CD4-positive, alpha-beta T cell (primary cell): ENCODE measurements at regions not wholly inside any gene's neighbourhood (a gene's known extent, or its start where the extent isn't known, plus 50 kb on each side); places are given as distances from the start of the nearest gene placed in this dataset.

Experiments
- ATAC-seq: fragments of 200-7000 bp; cut with Tn5 transposase; one replicate; pipeline ENCODE4 v1.10.0; 2022; ENCODE audit warnings: mild to moderate bottlenecking; ENCODE audit not compliant: poor library complexity
- CTCF ChIA-PET: fragments of 350-600 bp; sonication (Branson Sonifier 250); formaldehyde crosslinking; loops from one replicate; lab custom pipeline; 2021; ENCODE audit warnings: antibody characterized with exemption, inconsistent platforms; lab: Charles Lee
- POLR2A ChIA-PET: fragments of 350-600 bp; sonication (Branson Sonifier 250); formaldehyde crosslinking; loops from one replicate; lab custom pipeline; 2021; ENCODE audit warnings: antibody characterized with exemption, inconsistent platforms; lab: Charles Lee
- DNase-seq, 14 experiments: peaks; one replicate each; pipeline ENCODE4 v3.0.0-alpha.2; 2013 to 2020; ENCODE audit warnings: mixed read lengths in 2 of 14
- H3K27ac ChIP-seq, 2 donors: one replicate each; pipeline versions ENCODE4 v1.5.1 to v1.7.0; 2013; ENCODE audit warnings: low read length in 2 of 2, low read depth in 1 of 2, mild to moderate bottlenecking in 1 of 2
- H3K27me3 ChIP-seq, 2 experiments: 1 replicate in 1 of 2; 2 replicates in 1 of 2; pipeline versions ENCODE4 v1.6.1 to v1.7.0; 2013; ENCODE audit warnings: low read length in 2 of 2, control low read depth in 1 of 2, mild to moderate bottlenecking in 1 of 2, moderate library complexity in 1 of 2; ENCODE audit not compliant: insufficient read depth in 2 of 2, control insufficient read depth in 1 of 2
- H3K36me3 ChIP-seq: one replicate; pipeline ENCODE4 v1.6.1; 2013; ENCODE audit warnings: low read length, control low read depth; ENCODE audit not compliant: insufficient read depth
- H3K4me1 ChIP-seq: one replicate; pipeline ENCODE4 v1.6.1; 2013; ENCODE audit warnings: low read length, control low read depth; ENCODE audit not compliant: insufficient read depth
- H3K4me3 ChIP-seq: one replicate; pipeline ENCODE4 v1.5.1; 2013; ENCODE audit warnings: mild to moderate bottlenecking, low read length, moderate library complexity
- H3K9me3 ChIP-seq, 2 experiments: 1 replicate in 1 of 2; 2 replicates in 1 of 2; pipeline versions ENCODE4 v1.6.1 to v1.7.0; 2013; ENCODE audit warnings: low read length in 2 of 2, mild to moderate bottlenecking in 2 of 2, control low read depth in 1 of 2, moderate library complexity in 1 of 2; ENCODE audit not compliant: control insufficient read depth in 1 of 2, insufficient read depth in 1 of 2
- H3K27ac Mint-ChIP-seq: one replicate; pipeline ENCODE4 v1.8.0; 2020; ENCODE audit warnings: mixed read lengths
- H3K27me3 Mint-ChIP-seq: one replicate; pipeline ENCODE4 v1.8.0; 2021; ENCODE audit warnings: mixed read lengths
- H3K36me3 Mint-ChIP-seq: one replicate; pipeline ENCODE4 v1.8.0; 2021; ENCODE audit warnings: low read depth, mixed read lengths
- H3K4me1 Mint-ChIP-seq: one replicate; pipeline ENCODE4 v1.8.0; 2021; ENCODE audit warnings: low read depth, mixed read lengths
- H3K4me3 Mint-ChIP-seq: one replicate; pipeline ENCODE4 v1.8.0; 2020; ENCODE audit warnings: mild to moderate bottlenecking, mixed read lengths
- H3K9me3 Mint-ChIP-seq: one replicate; pipeline ENCODE4 v1.8.0; 2020; ENCODE audit warnings: mixed read lengths
- intact Hi-C, 2 experiments: fragments of 100-400 bp; cut with DNase I in 1 of 2; cut with micrococcal nuclease in 1 of 2; formaldehyde crosslinking; loops; one replicate each; pipeline versions ENCODE4 v1.15.1 to v1.9.0; 2023 to 2025; cut with DNase I, micrococcal nuclease
- TF ChIP-seq, protein P1 (sequence below): fragments of 200-600 bp; IDR thresholded peaks from one replicate; pipeline ENCODE4 v1.8.0; 2022; ENCODE audit warnings: antibody characterized with exemption, mild to moderate bottlenecking

DNA sequence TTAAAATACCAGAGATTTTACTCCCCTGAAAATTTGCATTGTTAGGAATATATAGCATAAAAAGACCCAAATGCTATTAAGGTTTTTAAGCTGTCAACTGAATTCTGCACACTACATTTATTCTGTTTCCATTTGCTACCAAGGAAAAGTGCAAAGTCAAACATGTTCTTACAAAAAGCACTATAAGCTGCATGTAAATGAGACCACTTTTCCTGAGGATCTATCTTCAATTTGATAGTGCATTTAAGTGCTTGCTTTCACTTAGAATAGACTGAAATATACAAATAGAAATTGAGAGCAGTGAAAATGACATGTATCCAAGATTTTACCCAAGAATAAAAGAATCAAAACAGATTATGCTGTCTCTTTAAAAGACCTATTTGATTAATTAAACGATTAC lies 1216.2 kb downstream of the ROBO2 start:
- H3K27ac Mint-ChIP-seq = no peak overlapping the region
- H3K27ac ChIP-seq = no peak overlapping the region
- H3K4me1 Mint-ChIP-seq = no peaks in the 10 kb centered on the region
- no peaks in the 10 kb centered on the region for H3K36me3 ChIP-seq
- peaks cover 0 to 3% of the 10 kb centered on the region in 2 experiments for H3K9me3 ChIP-seq
- H3K27me3 ChIP-seq = no peaks in the 10 kb centered on the region
- DNase-seq (no peak), ATAC-seq (no peak)
- intact Hi-C loops = no loop called here
- TF ChIP-seq, protein P1, sequence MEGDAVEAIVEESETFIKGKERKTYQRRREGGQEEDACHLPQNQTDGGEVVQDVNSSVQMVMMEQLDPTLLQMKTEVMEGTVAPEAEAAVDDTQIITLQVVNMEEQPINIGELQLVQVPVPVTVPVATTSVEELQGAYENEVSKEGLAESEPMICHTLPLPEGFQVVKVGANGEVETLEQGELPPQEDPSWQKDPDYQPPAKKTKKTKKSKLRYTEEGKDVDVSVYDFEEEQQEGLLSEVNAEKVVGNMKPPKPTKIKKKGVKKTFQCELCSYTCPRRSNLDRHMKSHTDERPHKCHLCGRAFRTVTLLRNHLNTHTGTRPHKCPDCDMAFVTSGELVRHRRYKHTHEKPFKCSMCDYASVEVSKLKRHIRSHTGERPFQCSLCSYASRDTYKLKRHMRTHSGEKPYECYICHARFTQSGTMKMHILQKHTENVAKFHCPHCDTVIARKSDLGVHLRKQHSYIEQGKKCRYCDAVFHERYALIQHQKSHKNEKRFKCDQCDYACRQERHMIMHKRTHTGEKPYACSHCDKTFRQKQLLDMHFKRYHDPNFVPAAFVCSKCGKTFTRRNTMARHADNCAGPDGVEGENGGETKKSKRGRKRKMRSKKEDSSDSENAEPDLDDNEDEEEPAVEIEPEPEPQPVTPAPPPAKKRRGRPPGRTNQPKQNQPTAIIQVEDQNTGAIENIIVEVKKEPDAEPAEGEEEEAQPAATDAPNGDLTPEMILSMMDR = no peak
- no peak overlapping the region for H3K4me3 ChIP-seq
- no peaks in the 10 kb centered on the region for H3K36me3 Mint-ChIP-seq
- CTCF ChIA-PET = no interaction called here
- H3K9me3 Mint-ChIP-seq = peaks cover 14% of the 10 kb centered on the region
- H3K4me3 Mint-ChIP-seq = no peak overlapping the region
- no peaks in the 10 kb centered on the region for H3K4me1 ChIP-seq
- H3K27me3 Mint-ChIP-seq = no peaks in the 10 kb centered on the region
- POLR2A ChIA-PET = no interaction called here

DNA sequence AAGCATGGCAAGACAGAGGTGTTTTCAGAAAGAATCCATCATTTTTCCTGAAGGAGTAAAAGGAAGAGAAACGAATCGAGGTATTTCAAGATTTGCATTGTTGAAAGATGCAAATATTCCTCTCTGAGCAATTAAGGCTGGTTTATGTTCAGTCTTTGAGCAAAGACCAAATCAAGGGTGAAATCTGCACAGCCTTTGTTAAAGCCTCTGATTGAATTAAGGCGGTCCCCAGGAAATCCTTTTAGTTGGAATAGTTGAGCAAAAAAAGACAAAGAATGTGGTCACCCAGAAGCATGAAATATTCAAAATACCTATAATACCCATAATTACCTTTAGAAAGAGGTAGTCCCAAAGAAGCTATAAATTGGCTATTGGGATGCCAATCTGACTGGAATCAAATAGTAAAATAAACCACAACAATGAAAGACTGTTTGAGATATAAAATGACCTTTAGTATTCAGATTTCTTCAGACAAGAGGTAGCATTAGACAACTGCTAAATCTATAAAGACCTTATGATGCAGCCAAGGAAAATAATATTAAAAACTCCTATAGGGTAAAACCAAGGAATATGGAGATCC lies 1218.1 kb downstream of the ROBO2 start:
- DNase-seq (no peak), ATAC-seq (no peak)
- Mint-ChIP-seq H3K9me3 (peaks cover 14% of the 10 kb centered on the region), H3K4me3 (no peak overlapping the region), H3K4me1 (no peaks in the 10 kb centered on the region), H3K27me3 (no peaks in the 10 kb centered on the region), H3K36me3 (no peaks in the 10 kb centered on the region), H3K27ac (no peak overlapping the region)
- no peak overlapping the region for H3K4me3 ChIP-seq
- CTCF ChIA-PET = no interaction called here
- peaks cover 0 to 3% of the 10 kb centered on the region in 2 experiments for H3K9me3 ChIP-seq
- no peaks in the 10 kb centered on the region for H3K27me3 ChIP-seq
- intact Hi-C loops = no loop called here
- POLR2A ChIA-PET = no interaction called here
- no peaks in the 10 kb centered on the region for H3K36me3 ChIP-seq
- TF ChIP-seq, protein P1 = no peak
- no peaks in the 10 kb centered on the region for H3K4me1 ChIP-seq
- H3K27ac ChIP-seq = no peak overlapping the region

DNA sequence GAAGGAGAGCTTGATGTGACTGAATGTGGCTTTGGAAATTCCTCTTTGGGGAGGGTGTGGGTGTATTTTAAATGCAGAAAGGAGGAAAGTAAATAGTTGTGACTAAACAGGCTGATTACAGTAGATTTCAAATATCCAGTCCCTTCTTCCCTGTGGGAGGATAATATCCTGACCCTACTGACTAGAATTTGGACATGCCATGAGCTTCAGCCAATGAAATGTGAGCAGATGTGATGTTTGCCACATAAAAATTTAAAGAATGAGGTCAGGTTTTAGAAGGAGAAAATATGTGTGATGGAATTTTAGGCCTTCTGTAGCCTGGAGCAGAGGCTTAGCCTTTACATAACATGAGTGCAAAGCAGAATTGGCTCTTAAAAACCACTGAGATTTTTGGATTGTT lies 1218.9 kb downstream of the ROBO2 start:
- ChIA-PET POLR2A (no interaction called here), CTCF (no interaction called here)
- Histone ChIP-seq H3K4me3 (no peak overlapping the region), H3K27ac (no peak overlapping the region), H3K4me1 (no peaks in the 10 kb centered on the region), H3K9me3 (peaks cover 0 to 3% of the 10 kb centered on the region in 2 experiments), H3K27me3 (no peaks in the 10 kb centered on the region), H3K36me3 (no peaks in the 10 kb centered on the region)
- intact Hi-C loops = no loop called here
- H3K4me1 Mint-ChIP-seq = no peaks in the 10 kb centered on the region
- H3K27me3 Mint-ChIP-seq = no peaks in the 10 kb centered on the region
- DNase-seq = no peak
- H3K36me3 Mint-ChIP-seq = no peaks in the 10 kb centered on the region
- no peak for ATAC-seq
- TF ChIP-seq, protein P1 = no peak
- peaks cover 10% of the 10 kb centered on the region for H3K9me3 Mint-ChIP-seq
- H3K4me3 Mint-ChIP-seq = no peak overlapping the region
- no peak overlapping the region for H3K27ac Mint-ChIP-seq
